H1 (cell line): ENCODE measurements at regions not wholly inside any gene's neighbourhood (a gene's known extent, or its start where the extent isn't known, plus 50 kb on each side); places are given as distances from the start of the nearest gene placed in this dataset.
A peak's percentile ranks its signal among the peaks of the same experiment; 100 is the strongest.

Experiments used
- CTCF ChIA-PET: fragments of 300-600 bp; sonication (Branson Sonifier 250); formaldehyde crosslinking; loops from one replicate; lab custom pipeline; 2021; ENCODE audit not compliant: partially characterized antibody; lab: Charles Lee
- POLR2A ChIA-PET: fragments of 300-600 bp; sonication (Branson Sonifier 250); formaldehyde crosslinking; loops from one replicate; lab custom pipeline; 2021; ENCODE audit warnings: inconsistent platforms; ENCODE audit not compliant: partially characterized antibody; lab: Charles Lee
- DNase-seq, 2 experiments: peaks; one replicate each; pipeline versions ENCODE4 v3.0.0 to v3.0.0-alpha.2; 2010 to 2022; ENCODE audit warnings: low spot score in 2 of 2, low read depth in 1 of 2, mixed read lengths in 1 of 2
- FAIRE-seq: peaks from 2 replicates; lab custom pipeline; 2011; peaks lifted over from hg19 to GRCh38; lab: Jason Lieb, UNC
- H2AFZ ChIP-seq: 2 replicates; pipeline ENCODE4 v1.8.1; 2012; ENCODE audit warnings: low read length, inconsistent platforms
- H2AK5ac ChIP-seq: 2 replicates; pipeline ENCODE4 v1.6.1; 2013; ENCODE audit warnings: low read depth, low read length
- H2BK120ac ChIP-seq: replicated peaks from 2 replicates; pipeline ENCODE3; 2013; ENCODE audit warnings: low read depth, low read length, inconsistent platforms
- H2BK12ac ChIP-seq: 2 replicates; pipeline ENCODE4 v1.6.1; 2013; ENCODE audit warnings: low read depth, low read length
- H2BK15ac ChIP-seq: 2 replicates; pipeline ENCODE4 v1.6.1; 2013; ENCODE audit warnings: low read length
- H2BK20ac ChIP-seq: 2 replicates; pipeline ENCODE4 v1.6.1; 2013; ENCODE audit warnings: low read length
- H2BK5ac ChIP-seq: 2 replicates; pipeline ENCODE4 v1.6.1; 2013; ENCODE audit warnings: low read depth, low read length
- H3K14ac ChIP-seq: 2 replicates; pipeline ENCODE4 v1.6.1; 2013; ENCODE audit warnings: inconsistent platforms; ENCODE audit not compliant: insufficient read length
- H3K18ac ChIP-seq: 2 replicates; pipeline ENCODE4 v1.6.1; 2013; ENCODE audit warnings: low read length; ENCODE audit errors: extremely low read depth
- H3K23ac ChIP-seq: 2 replicates; pipeline ENCODE4 v1.6.1; 2013; ENCODE audit warnings: inconsistent platforms; ENCODE audit not compliant: insufficient read length
- H3K23me2 ChIP-seq: 2 replicates; pipeline ENCODE4 v1.6.1; 2013; ENCODE audit warnings: low read depth, low read length
- H3K27ac ChIP-seq: 2 replicates; pipeline ENCODE4 v1.6.1; 2011; ENCODE audit warnings: low read depth, low read length, inconsistent platforms
- H3K27me3 ChIP-seq, 4 experiments: replicated peaks in 1 of 4; 1 replicate in 1 of 4; 2 replicates in 3 of 4; pipeline versions ENCODE4 v1.6.1 to v1.8.1; 2011 to 2013; ENCODE audit warnings: low read length in 3 of 4, mild to moderate bottlenecking in 3 of 4, inconsistent platforms in 2 of 4, mixed read lengths in 2 of 4, moderate library complexity in 1 of 4; ENCODE audit not compliant: control insufficient read depth in 3 of 4, insufficient read depth in 3 of 4; ENCODE audit errors: extremely low read depth in 1 of 4
- H3K36me3 ChIP-seq, 4 experiments: 2 replicates each; pipeline versions ENCODE4 v1.6.1 to v1.8.1; 2011 to 2013; ENCODE audit warnings: mild to moderate bottlenecking in 4 of 4, low read length in 3 of 4, moderate library complexity in 2 of 4, control low read depth in 1 of 4, inconsistent platforms in 1 of 4; ENCODE audit not compliant: insufficient read depth in 4 of 4, control insufficient read depth in 2 of 4
- H3K4ac ChIP-seq: replicated peaks from 2 replicates; pipeline ENCODE3; 2013; ENCODE audit warnings: low read length, low read depth, mixed read lengths, inconsistent platforms; ENCODE audit not compliant: insufficient read length
- H3K4me1 ChIP-seq, 4 experiments: replicated peaks in 1 of 4; 1 replicate in 1 of 4; 2 replicates in 3 of 4; pipeline versions ENCODE4 v1.6.1 to v1.8.1; 2011 to 2013; ENCODE audit warnings: low read length in 3 of 4, inconsistent platforms in 2 of 4, mixed read lengths in 1 of 4; ENCODE audit not compliant: insufficient read depth in 4 of 4, control insufficient read depth in 3 of 4
- H3K4me2 ChIP-seq, 2 experiments: 2 replicates each; pipeline versions ENCODE4 v1.6.1 to v1.8.1; 2011 to 2013; ENCODE audit warnings: low read depth in 2 of 2, low read length in 2 of 2, control low read depth in 1 of 2, inconsistent platforms in 1 of 2, mild to moderate bottlenecking in 1 of 2; ENCODE audit not compliant: insufficient read depth in 1 of 2
- H3K4me3 ChIP-seq, 4 experiments: fragments of 200-600, 300-600 bp in 1 of 4; sonication (generic), shearing (Covaris generic), sonication (Bioruptor Twin) in 1 of 4; 2 replicates each; pipeline versions ENCODE4 v1.5.1 to v1.8.1; 2011 to 2016; ENCODE audit warnings: low read length in 4 of 4, low read depth in 3 of 4, control low read depth in 2 of 4, inconsistent platforms in 2 of 4, mild to moderate bottlenecking in 2 of 4, mixed read lengths in 1 of 4, moderate library complexity in 1 of 4; ENCODE audit not compliant: insufficient read depth in 2 of 4; ENCODE audit errors: extremely low read depth in 1 of 4
- H3K56ac ChIP-seq: replicated peaks from 2 replicates; pipeline ENCODE3; 2013; ENCODE audit warnings: low read depth, mild to moderate bottlenecking, mixed read lengths, low read length, inconsistent platforms; ENCODE audit not compliant: insufficient read length
- H3K79me1 ChIP-seq: 2 replicates; pipeline ENCODE4 v1.6.1; 2013; ENCODE audit warnings: low read depth, low read length, control low read depth
- H3K79me2 ChIP-seq, 2 experiments: 2 replicates each; pipeline versions ENCODE4 v1.6.1 to v1.8.1; 2012 to 2013; ENCODE audit warnings: low read length in 2 of 2, mild to moderate bottlenecking in 2 of 2, inconsistent platforms in 1 of 2; ENCODE audit not compliant: insufficient read depth in 2 of 2, control insufficient read depth in 1 of 2
- H3K9ac ChIP-seq, 4 experiments: replicated peaks in 1 of 4; 1 replicate in 1 of 4; 2 replicates in 3 of 4; pipeline versions ENCODE4 v1.6.1 to v1.8.1; 2011 to 2013; ENCODE audit warnings: low read depth in 3 of 4, low read length in 3 of 4, control low read depth in 2 of 4, mild to moderate bottlenecking in 2 of 4, moderate library complexity in 2 of 4, inconsistent platforms in 1 of 4; ENCODE audit errors: extremely low read depth in 1 of 4
- H3K9me3 ChIP-seq, 2 experiments: 2 replicates each; pipeline versions ENCODE4 v1.6.1 to v1.8.1; 2012 to 2013; ENCODE audit warnings: mild to moderate bottlenecking in 2 of 2, moderate library complexity in 2 of 2, control low read depth in 1 of 2, inconsistent platforms in 1 of 2, low read depth in 1 of 2, low read length in 1 of 2, mixed read lengths in 1 of 2; ENCODE audit not compliant: insufficient read depth in 2 of 2
- H4K20me1 ChIP-seq, 2 experiments: replicated peaks in 1 of 2; 2 replicates each; pipeline versions ENCODE3 to v1.8.1; 2011 to 2013; ENCODE audit warnings: inconsistent platforms in 2 of 2, low read length in 2 of 2, mild to moderate bottlenecking in 1 of 2; ENCODE audit not compliant: insufficient read depth in 2 of 2, control insufficient read depth in 1 of 2
- H4K5ac ChIP-seq: 2 replicates; pipeline ENCODE4 v1.6.1; 2013; ENCODE audit warnings: low read length, low read depth, mixed read lengths, inconsistent platforms; ENCODE audit not compliant: insufficient read length
- H4K8ac ChIP-seq: 2 replicates; pipeline ENCODE4 v1.8.0; 2013; ENCODE audit warnings: mild to moderate bottlenecking, moderate library complexity, low read length, inconsistent platforms; ENCODE audit not compliant: insufficient read depth; ENCODE audit errors: extremely low read depth
- H4K91ac ChIP-seq: replicated peaks from 2 replicates; pipeline ENCODE3; 2013; ENCODE audit warnings: low read length, mixed read lengths, inconsistent platforms; ENCODE audit not compliant: insufficient read length
- CBX5 ChIP-seq: fragments of 300-800, 300-1000 bp; sonication (generic); IDR thresholded peaks from 2 replicates; pipeline ENCODE4 v1.7.1; 2016; ENCODE audit warnings: antibody characterized with exemption, low read length, low read depth
- E2F6 ChIP-seq: IDR thresholded peaks from 2 replicates; pipeline ENCODE4 v1.6.1; 2012; ENCODE audit warnings: inconsistent platforms
- FOSL1 ChIP-seq: IDR thresholded peaks from 2 replicates; pipeline ENCODE4 v1.6.1; 2011; ENCODE audit warnings: mild to moderate bottlenecking, low read depth, low read length, moderate library complexity; ENCODE audit not compliant: insufficient read depth
- GABPA ChIP-seq: IDR thresholded peaks from 2 replicates; pipeline ENCODE4 v1.6.1; 2011; ENCODE audit warnings: mild to moderate bottlenecking, low read length, moderate library complexity, borderline replicate concordance; ENCODE audit not compliant: insufficient read depth
- JUN ChIP-seq: IDR thresholded peaks from 2 replicates; pipeline ENCODE4 v1.6.1; 2011; ENCODE audit warnings: low read depth, mild to moderate bottlenecking, improper control_type of control experiment, low read length
- NANOG ChIP-seq: IDR thresholded peaks from 2 replicates; pipeline ENCODE4 v1.6.1; 2011; ENCODE audit warnings: low read length, low read depth, mild to moderate bottlenecking, inconsistent platforms; ENCODE audit not compliant: insufficient read depth, poor library complexity, severe bottlenecking
- NRF1 ChIP-seq: IDR thresholded peaks from 2 replicates; pipeline ENCODE4 v1.6.1; 2011; ENCODE audit warnings: mild to moderate bottlenecking, low read depth, low read length, improper control_type of control experiment
- SIN3A ChIP-seq, 2 experiments: IDR thresholded peaks in 1 of 2; conservative IDR thresholded peaks in 1 of 2; 2 replicates each; pipeline ENCODE4 v1.6.1; 2011 to 2012; ENCODE audit warnings: low read length in 2 of 2, improper control_type of control experiment in 1 of 2, low read depth in 1 of 2, mild to moderate bottlenecking in 1 of 2
- SIRT6 ChIP-seq: IDR thresholded peaks from one replicate; pipeline ENCODE4 v1.7.1; 2012; ENCODE audit warnings: low read length, inconsistent platforms
- TAF1 ChIP-seq: IDR thresholded peaks from 2 replicates; pipeline ENCODE4 v1.6.1; 2011; ENCODE audit warnings: mild to moderate bottlenecking, low read depth, low read length
- TBP ChIP-seq: IDR thresholded peaks from 2 replicates; pipeline ENCODE4 v1.6.1; 2011; ENCODE audit warnings: low read depth, low read length, improper control_type of control experiment
- TEAD4 ChIP-seq: IDR thresholded peaks from 2 replicates; pipeline ENCODE4 v1.6.1; 2012; ENCODE audit warnings: low read depth, low read length, inconsistent platforms, mixed read lengths
- YY1 ChIP-seq: IDR thresholded peaks from 2 replicates; pipeline ENCODE4 v1.6.1; 2011; ENCODE audit warnings: low read depth, mild to moderate bottlenecking, low read length
- WGBS, 2 experiments: shearing (Covaris generic) in 1 of 2; methylation state at CpG; one replicate each; pipeline versions ENCODE4 v1.1.6 to v1.1.7; 2013 to 2015; ENCODE audit warnings: low lambda C conversion rate in 2 of 2, mixed read lengths in 2 of 2, inconsistent platforms in 1 of 2, low coverage in 1 of 2, missing lambda C conversion rate in 1 of 2; ENCODE audit not compliant: insufficient replicate concordance in 2 of 2, insufficient coverage in 1 of 2, insufficient read length in 1 of 2; ENCODE audit errors: extremely low coverage in 1 of 2, missing lambda C conversion rate in 1 of 2; 5-methylcytosine and 5-hydroxymethylcytosine counted together

- Histone ChIP-seq H2BK20ac (no peak overlapping the region), H2AFZ (no peak overlapping the region), H3K36me3 (no peaks in the 10 kb centered on the region), H3K79me2 (no peaks in the 10 kb centered on the region), H3K4ac (no peak overlapping the region), H3K27ac (no peak overlapping the region), H3K4me3 (no peak overlapping the region), H2BK12ac (no peak overlapping the region), H3K56ac (no peak overlapping the region), H2AK5ac (no peak overlapping the region), H3K23ac (no peak overlapping the region), H3K79me1 (no peaks in the 10 kb centered on the region), H3K4me1 (peaks cover 0 to 20% (median 3%) of the 10 kb centered on the region in 4 experiments; a peak in 6 of 7 replicates), H4K91ac (no peak overlapping the region), H3K27me3 (no peaks in the 10 kb centered on the region), H4K5ac (no peak overlapping the region), H3K18ac (peak overlapping the region; percentile 19; the same call in 1 of the 2 replicates), H2BK5ac (no peak overlapping the region), H3K9ac (no peak overlapping the region), H3K14ac (no peak overlapping the region), H4K8ac (no peak overlapping the region), H3K4me2 (no peak overlapping the region), H4K20me1 (no peaks in the 10 kb centered on the region), H3K23me2 (no peaks in the 10 kb centered on the region), H2BK120ac (no peak overlapping the region), H3K9me3 (no peaks in the 10 kb centered on the region), H2BK15ac (no peak overlapping the region)
- ChIA-PET POLR2A (interaction anchor here (0.6 to 2.6 kb wide), 6 partner anchors 10 to 96 kb away, joined by 3 to 7 read pairs (median 4); no protein-coding TSS in a partner anchor), CTCF (interaction anchor here (0.6 to 5.3 kb wide), 14 partner anchors 11 to 414 kb away, joined by 3 to 28 read pairs (median 4); no protein-coding TSS in a partner anchor)
- 91% methylated on average over 2 of the region's 2 CpGs; no CpG with 5 or more reads in 1 of the 2 experiments for whole genome bisulfite sequencing, 2 experiments
- no peak for DNase-seq
- no peak for FAIRE-seq
- TF ChIP-seq SIRT6 (no peak), GABPA (no peak), SIN3A (conservative IDR thresholded peaks at IDR 0.05 in 1 of 2, IDR thresholded peaks at IDR 0.05 in 1 of 2; ENCODE audit: low read depth in 1 of 2, low read length in 2 of 2) (no peak), FOSL1 (no peak), TBP (no peak), E2F6 (no peak), TEAD4 (no peak), YY1 (no peak), JUN (no peak), NRF1 (no peak), TAF1 (no peak), CBX5 (no peak), NANOG (no peak)
Observed at GRCh38 chr14:76974365-76974764, 54.1 kb downstream of the IRF2BPL start.
